HFFc6 (cell line): ENCODE measurements at regions not wholly inside any gene's neighbourhood (a gene's known extent, or its start where the extent isn't known, plus 50 kb on each side); places are given as distances from the start of the nearest gene placed in this dataset.

Experiments used
- DNase-seq: peaks from one replicate; pipeline ENCODE4 v3.0.0-alpha.2; 2018
- H3K27ac Mint-ChIP-seq: 2 replicates; pipeline ENCODE4 v1.8.0; 2020; ENCODE audit warnings: mild to moderate bottlenecking, mixed read lengths
- H3K27me3 Mint-ChIP-seq: 2 replicates; pipeline ENCODE4 v1.8.0; 2021; ENCODE audit warnings: mild to moderate bottlenecking, moderate library complexity, mixed read lengths; ENCODE audit not compliant: insufficient read depth
- H3K36me3 Mint-ChIP-seq: 2 replicates; pipeline ENCODE4 v1.8.0; 2021; ENCODE audit warnings: low read depth, mixed read lengths
- H3K4me1 Mint-ChIP-seq: 2 replicates; pipeline ENCODE4 v1.8.0; 2020; ENCODE audit warnings: low read depth, mixed read lengths
- H3K4me3 Mint-ChIP-seq: 2 replicates; pipeline ENCODE4 v1.8.0; 2020; ENCODE audit warnings: mild to moderate bottlenecking, moderate library complexity, mixed read lengths
- H3K9me3 Mint-ChIP-seq: 2 replicates; pipeline ENCODE4 v1.8.0; 2020; ENCODE audit warnings: mild to moderate bottlenecking, mixed read lengths
- TF ChIP-seq, protein P1 (sequence below): fragments of 200-600 bp; sonication (generic); IDR thresholded peaks from 2 replicates; pipeline ENCODE4 v1.5.0; 2021; ENCODE audit warnings: antibody characterized with exemption, mild to moderate bottlenecking

DNA sequence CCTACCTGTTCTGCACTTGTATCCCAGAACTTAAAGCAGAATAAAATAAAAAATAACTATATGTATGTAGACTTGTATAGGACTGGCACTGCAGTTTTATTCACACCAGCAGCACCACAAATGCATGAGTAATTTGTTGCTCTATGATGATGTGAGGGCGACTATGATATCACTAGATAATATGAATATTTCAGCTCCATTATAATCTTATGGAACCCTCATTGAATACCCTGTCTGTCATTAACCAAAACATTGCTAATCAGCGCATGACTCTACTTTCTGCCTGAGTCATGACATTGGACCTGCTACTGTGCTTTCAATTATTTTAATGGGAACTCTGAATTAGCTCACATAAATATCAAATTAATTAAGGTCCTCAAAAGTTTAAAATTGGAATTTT is 129.4 kb upstream of the RHOBTB1 start:
- Mint-ChIP-seq H3K27ac (no peak overlapping the region), H3K9me3 (no peaks in the 10 kb centered on the region), H3K27me3 (no peaks in the 10 kb centered on the region), H3K36me3 (no peaks in the 10 kb centered on the region), H3K4me1 (no peaks in the 10 kb centered on the region), H3K4me3 (no peak overlapping the region)
- DNase-seq, result no peak
- TF ChIP-seq, protein P1, sequence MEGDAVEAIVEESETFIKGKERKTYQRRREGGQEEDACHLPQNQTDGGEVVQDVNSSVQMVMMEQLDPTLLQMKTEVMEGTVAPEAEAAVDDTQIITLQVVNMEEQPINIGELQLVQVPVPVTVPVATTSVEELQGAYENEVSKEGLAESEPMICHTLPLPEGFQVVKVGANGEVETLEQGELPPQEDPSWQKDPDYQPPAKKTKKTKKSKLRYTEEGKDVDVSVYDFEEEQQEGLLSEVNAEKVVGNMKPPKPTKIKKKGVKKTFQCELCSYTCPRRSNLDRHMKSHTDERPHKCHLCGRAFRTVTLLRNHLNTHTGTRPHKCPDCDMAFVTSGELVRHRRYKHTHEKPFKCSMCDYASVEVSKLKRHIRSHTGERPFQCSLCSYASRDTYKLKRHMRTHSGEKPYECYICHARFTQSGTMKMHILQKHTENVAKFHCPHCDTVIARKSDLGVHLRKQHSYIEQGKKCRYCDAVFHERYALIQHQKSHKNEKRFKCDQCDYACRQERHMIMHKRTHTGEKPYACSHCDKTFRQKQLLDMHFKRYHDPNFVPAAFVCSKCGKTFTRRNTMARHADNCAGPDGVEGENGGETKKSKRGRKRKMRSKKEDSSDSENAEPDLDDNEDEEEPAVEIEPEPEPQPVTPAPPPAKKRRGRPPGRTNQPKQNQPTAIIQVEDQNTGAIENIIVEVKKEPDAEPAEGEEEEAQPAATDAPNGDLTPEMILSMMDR, result no peak

DNA sequence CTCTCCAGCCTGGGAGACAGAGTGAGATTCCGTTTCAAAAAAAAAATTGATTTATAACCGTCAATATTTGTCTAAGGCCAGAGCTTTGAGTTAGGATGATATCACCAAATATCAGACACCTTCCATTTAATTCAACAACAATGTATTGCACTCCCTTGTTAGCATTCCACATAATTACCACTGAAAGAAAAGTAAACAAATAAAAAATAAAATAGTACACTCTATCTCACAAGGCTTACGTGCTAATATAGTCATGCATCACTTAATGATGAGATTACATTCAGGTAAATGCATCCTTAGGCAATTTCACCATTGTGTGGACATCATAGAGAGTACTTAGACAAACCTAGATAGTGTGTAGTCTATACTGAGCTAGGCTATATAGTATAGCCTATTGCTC is 127.6 kb upstream of the RHOBTB1 start:
- no peak for DNase-seq
- Mint-ChIP-seq H3K4me3 (no peak overlapping the region), H3K36me3 (no peaks in the 10 kb centered on the region), H3K27me3 (peaks cover 6% of the 10 kb centered on the region), H3K27ac (no peak overlapping the region), H3K9me3 (no peaks in the 10 kb centered on the region), H3K4me1 (no peaks in the 10 kb centered on the region)
- TF ChIP-seq, protein P1, result no peak

DNA sequence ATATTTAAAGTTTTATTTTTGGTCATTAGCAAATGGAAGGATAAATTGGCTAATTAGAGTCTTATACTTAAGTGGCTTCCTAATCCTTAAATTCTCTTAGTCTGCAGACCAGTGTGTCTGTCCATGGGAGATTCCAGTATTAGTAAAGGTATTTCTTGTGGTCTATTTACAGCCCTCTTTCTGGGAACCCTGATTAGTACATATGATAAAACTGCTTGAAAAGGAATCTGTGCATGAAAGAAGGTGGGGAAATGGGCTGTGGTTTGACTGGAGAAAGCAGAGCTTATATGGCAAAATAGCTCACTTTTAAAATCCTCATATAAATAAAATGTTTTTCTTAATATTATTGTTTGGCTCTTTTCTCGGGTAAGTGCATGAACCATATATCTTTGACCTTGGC is 124.5 kb upstream of the RHOBTB1 start:
- Mint-ChIP-seq H3K27ac (no peak overlapping the region), H3K4me3 (no peak overlapping the region), H3K36me3 (no peaks in the 10 kb centered on the region), H3K9me3 (no peaks in the 10 kb centered on the region), H3K4me1 (no peaks in the 10 kb centered on the region), H3K27me3 (peaks cover 6% of the 10 kb centered on the region)
- no peak for DNase-seq
- TF ChIP-seq, protein P1, result no peak

DNA sequence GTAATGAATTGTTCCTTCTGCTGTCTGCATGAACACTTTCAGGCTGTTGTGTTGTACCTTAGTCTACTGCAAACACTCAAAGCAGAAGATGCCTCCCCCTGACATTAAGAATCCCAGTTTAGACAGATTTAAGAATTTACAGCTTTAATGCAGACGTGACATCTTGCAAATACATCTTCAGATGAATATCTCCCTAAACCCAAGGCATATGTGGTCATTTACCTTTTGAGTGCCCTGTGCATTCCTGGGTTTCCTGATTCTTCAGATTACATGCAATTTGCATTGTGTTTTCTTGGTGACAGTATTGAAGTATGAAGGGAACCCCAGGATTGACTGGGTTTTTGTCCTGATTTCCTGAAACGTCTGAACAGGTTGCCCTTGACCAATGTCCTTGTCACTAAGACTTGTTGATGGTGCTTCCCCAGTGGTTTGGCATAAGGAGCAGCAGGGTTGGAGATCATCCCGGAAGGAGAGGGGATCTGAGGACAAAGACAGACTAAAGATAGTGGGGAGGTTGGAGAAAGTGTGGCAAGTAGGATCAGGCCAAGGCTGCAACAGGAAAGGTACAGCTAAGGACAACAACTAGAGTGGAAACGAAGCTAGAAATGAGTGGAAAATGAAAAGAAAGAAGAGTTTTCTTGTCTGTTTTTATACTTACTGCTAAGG is 123.8 kb upstream of the RHOBTB1 start:
- Mint-ChIP-seq H3K4me3 (no peak overlapping the region), H3K36me3 (no peaks in the 10 kb centered on the region), H3K27ac (no peak overlapping the region), H3K4me1 (no peaks in the 10 kb centered on the region), H3K27me3 (peaks cover 6% of the 10 kb centered on the region), H3K9me3 (no peaks in the 10 kb centered on the region)
- TF ChIP-seq, protein P1, result no peak
- DNase-seq, result no peak

DNA sequence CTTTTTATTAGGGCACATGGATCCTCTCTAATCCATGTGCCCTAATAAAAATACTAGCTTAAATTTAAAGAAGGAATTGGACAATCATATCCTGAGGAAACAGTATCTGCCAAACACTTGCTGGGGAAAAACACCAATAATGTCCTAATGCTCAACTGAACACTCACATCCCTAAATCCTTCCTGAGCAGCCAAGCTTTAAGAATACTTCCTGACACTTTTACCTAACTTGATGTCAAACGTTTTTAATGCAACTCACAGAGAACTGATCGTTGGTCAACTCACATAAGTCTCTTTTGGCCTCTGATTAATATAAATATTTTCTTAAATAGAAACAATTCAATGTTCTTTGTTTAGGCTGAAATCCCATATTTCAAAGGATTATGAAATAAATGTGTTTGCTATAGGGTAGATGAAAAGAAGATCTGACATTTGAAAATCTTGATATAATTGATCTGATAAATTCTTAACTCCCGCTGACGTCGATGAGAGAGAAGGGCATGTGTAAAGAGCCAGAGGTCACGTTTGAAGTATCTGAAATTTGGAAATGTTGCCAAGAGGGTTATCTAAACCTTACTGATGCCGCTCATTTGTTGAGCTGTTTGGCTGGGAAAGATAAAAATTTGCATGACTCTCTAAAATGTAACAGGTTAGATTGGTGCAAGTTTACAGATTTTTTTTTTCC is 122.8 kb upstream of the RHOBTB1 start:
- no peak for DNase-seq
- H3K4me3 Mint-ChIP-seq, result no peak overlapping the region
- H3K4me1 Mint-ChIP-seq, result no peaks in the 10 kb centered on the region
- H3K36me3 Mint-ChIP-seq, result no peaks in the 10 kb centered on the region
- no peak overlapping the region for H3K27ac Mint-ChIP-seq
- H3K9me3 Mint-ChIP-seq, result no peaks in the 10 kb centered on the region
- TF ChIP-seq, protein P1, result no peak
- peaks cover 6% of the 10 kb centered on the region for H3K27me3 Mint-ChIP-seq
